MM.1S (cell line): ENCODE measurements at regions not wholly inside any gene's neighbourhood (a gene's known extent, or its start where the extent isn't known, plus 50 kb on each side); places are given as distances from the start of the nearest gene placed in this dataset.

Experiments
- DNase-seq: peaks from one replicate; pipeline ENCODE4 v3.0.0-alpha.2; 2015
- H2AFZ ChIP-seq: fragments of 300-600 bp; sonication (generic); 2 replicates; pipeline ENCODE4 v1.6.0; 2016; ENCODE audit warnings: antibody characterized with exemption, low read length
- H3F3A ChIP-seq: fragments of 300-600 bp; sonication (generic); 2 replicates; pipeline ENCODE4 v1.6.1; 2016; ENCODE audit warnings: mild to moderate bottlenecking, antibody characterized with exemption, low read length, moderate library complexity, mixed read lengths; ENCODE audit not compliant: insufficient read depth
- H3K27ac ChIP-seq: fragments of 300-600 bp; sonication (generic); 2 replicates; pipeline ENCODE4 v1.5.1; 2016; ENCODE audit warnings: mild to moderate bottlenecking, low read length
- H3K27me3 ChIP-seq: fragments of 300-600 bp; sonication (generic); replicated peaks from 2 replicates; pipeline ENCODE4 v1.6.0; 2016; ENCODE audit warnings: low read length; ENCODE audit not compliant: insufficient read depth
- H3K36me3 ChIP-seq: fragments of 300-600 bp; sonication (generic); replicated peaks from 2 replicates; pipeline ENCODE4 v1.6.1; 2016; ENCODE audit warnings: mild to moderate bottlenecking, low read length, mixed read lengths; ENCODE audit not compliant: insufficient read depth
- H3K4me1 ChIP-seq: fragments of 300-600 bp; sonication (generic); 2 replicates; pipeline ENCODE4 v1.6.1; 2016; ENCODE audit warnings: low read length, mixed read lengths
- H3K4me2 ChIP-seq: fragments of 300-600 bp; sonication (generic); 2 replicates; pipeline ENCODE4 v1.6.0; 2016; ENCODE audit warnings: low read depth, low read length
- H3K4me3 ChIP-seq: fragments of 300-600 bp; sonication (generic); 2 replicates; pipeline ENCODE4 v1.5.1; 2016; ENCODE audit warnings: low read length, mixed read lengths
- H3K79me2 ChIP-seq: fragments of 300-600 bp; sonication (generic); 2 replicates; pipeline ENCODE4 v1.6.1; 2016; ENCODE audit warnings: mixed run types, low read length, mixed read lengths
- H3K9ac ChIP-seq: fragments of 300-600 bp; sonication (generic); 2 replicates; pipeline ENCODE4 v1.6.1; 2016; ENCODE audit warnings: low read length, mixed read lengths
- H3K9me2 ChIP-seq: fragments of 300-600 bp; sonication (generic); replicated peaks from 2 replicates; pipeline ENCODE4 v1.6.1; 2016; ENCODE audit warnings: mild to moderate bottlenecking, low read length, mixed read lengths; ENCODE audit not compliant: insufficient read depth
- H3K9me3 ChIP-seq: fragments of 300-600 bp; sonication (generic); replicated peaks from 2 replicates; pipeline ENCODE4 v1.6.1; 2016; ENCODE audit warnings: mild to moderate bottlenecking, low read length, mixed read lengths; ENCODE audit not compliant: insufficient read depth
- H4K20me1 ChIP-seq: fragments of 300-600 bp; sonication (generic); 2 replicates; pipeline ENCODE4 v1.6.1; 2016; ENCODE audit warnings: mild to moderate bottlenecking, low read length, moderate library complexity, mixed read lengths; ENCODE audit not compliant: insufficient read depth
- CTCF ChIP-seq: fragments of 300-600 bp; sonication (generic); IDR thresholded peaks from 2 replicates; pipeline ENCODE4 v1.5.1; 2016; ENCODE audit warnings: antibody characterized with exemption, low read length, mixed read lengths
- EZH2 ChIP-seq: fragments of 300-600 bp; sonication (generic); optimal IDR thresholded peaks from 2 replicates; pipeline ENCODE3; 2017; ENCODE audit warnings: low read depth, mild to moderate bottlenecking, antibody characterized with exemption, low read length, mixed read lengths
- EZH2phosphoT487 ChIP-seq: fragments of 300-600 bp; sonication (generic); IDR thresholded peaks from 2 replicates; pipeline ENCODE4 v1.6.1; 2018; ENCODE audit warnings: antibody characterized with exemption, low read length

GRCh38 chr5:8650186-8650585 lies 781.2 kb downstream of the MTRR start:
- Histone ChIP-seq H3K27me3 (no peaks in the 10 kb centered on the region), H3F3A (no peaks in the 10 kb centered on the region), H3K4me1 (no peaks in the 10 kb centered on the region), H4K20me1 (no peaks in the 10 kb centered on the region), H3K4me3 (no peak overlapping the region), H3K4me2 (no peak overlapping the region), H2AFZ (no peak overlapping the region), H3K9me2 (no peaks in the 10 kb centered on the region), H3K27ac (no peak overlapping the region), H3K79me2 (no peaks in the 10 kb centered on the region), H3K9me3 (no peaks in the 10 kb centered on the region), H3K36me3 (no peaks in the 10 kb centered on the region), H3K9ac (no peak overlapping the region)
- TF ChIP-seq EZH2phosphoT487 (no peak), EZH2 (no peak), CTCF (no peak)
- DNase-seq: no peak

- H4K20me1 ChIP-seq: no peaks in the 10 kb centered on the region
- H3K9ac ChIP-seq: no peak overlapping the region
- H3K27ac ChIP-seq: no peak overlapping the region
- H3K9me3 ChIP-seq: no peaks in the 10 kb centered on the region
- no peaks in the 10 kb centered on the region for H3K27me3 ChIP-seq
- H2AFZ ChIP-seq: no peak overlapping the region
- no peaks in the 10 kb centered on the region for H3F3A ChIP-seq
- H3K4me1 ChIP-seq: no peaks in the 10 kb centered on the region
- H3K9me2 ChIP-seq: no peaks in the 10 kb centered on the region
- no peak for DNase-seq
- no peak overlapping the region for H3K4me2 ChIP-seq
- H3K79me2 ChIP-seq: no peaks in the 10 kb centered on the region
- H3K36me3 ChIP-seq: no peaks in the 10 kb centered on the region
- no peak for TF ChIP-seq EZH2phosphoT487
- TF ChIP-seq EZH2: no peak
- no peak for TF ChIP-seq CTCF
- H3K4me3 ChIP-seq: no peak overlapping the region
These were observed 791.4 kb downstream of the MTRR start for GRCh38 chr5:8660133-8660893.

GRCh38 chr5:8663374-8663773 lies 794.4 kb downstream of the MTRR start:
- no peak overlapping the region for H3K9ac ChIP-seq
- H3K27me3 ChIP-seq: no peaks in the 10 kb centered on the region
- TF ChIP-seq EZH2phosphoT487 (no peak), CTCF (no peak), EZH2 (no peak)
- H3K9me3 ChIP-seq: no peaks in the 10 kb centered on the region
- H4K20me1 ChIP-seq: no peaks in the 10 kb centered on the region
- no peak overlapping the region for H3K4me3 ChIP-seq
- H3K27ac ChIP-seq: no peak overlapping the region
- no peaks in the 10 kb centered on the region for H3K4me1 ChIP-seq
- no peaks in the 10 kb centered on the region for H3K36me3 ChIP-seq
- DNase-seq: no peak
- no peaks in the 10 kb centered on the region for H3K9me2 ChIP-seq
- H2AFZ ChIP-seq: no peak overlapping the region
- H3K79me2 ChIP-seq: no peaks in the 10 kb centered on the region
- H3K4me2 ChIP-seq: no peak overlapping the region
- H3F3A ChIP-seq: no peaks in the 10 kb centered on the region
